H1 (cell line): ENCODE measurements at regions not wholly inside any gene's neighbourhood (a gene's known extent, or its start where the extent isn't known, plus 50 kb on each side); places are given as distances from the start of the nearest gene placed in this dataset.

Experiments used
- CTCF ChIA-PET: fragments of 300-600 bp; sonication (Branson Sonifier 250); formaldehyde crosslinking; loops from one replicate; lab custom pipeline; 2021; ENCODE audit not compliant: partially characterized antibody; lab: Charles Lee
- POLR2A ChIA-PET: fragments of 300-600 bp; sonication (Branson Sonifier 250); formaldehyde crosslinking; loops from one replicate; lab custom pipeline; 2021; ENCODE audit warnings: inconsistent platforms; ENCODE audit not compliant: partially characterized antibody; lab: Charles Lee
- DNase-seq, 2 experiments: peaks; one replicate each; pipeline versions ENCODE4 v3.0.0 to v3.0.0-alpha.2; 2010 to 2022; ENCODE audit warnings: low spot score in 2 of 2, low read depth in 1 of 2, mixed read lengths in 1 of 2
- FAIRE-seq: peaks from 2 replicates; lab custom pipeline; 2011; peaks lifted over from hg19 to GRCh38; lab: Jason Lieb, UNC
- H2AFZ ChIP-seq: 2 replicates; pipeline ENCODE4 v1.8.1; 2012; ENCODE audit warnings: low read length, inconsistent platforms
- H2AK5ac ChIP-seq: 2 replicates; pipeline ENCODE4 v1.6.1; 2013; ENCODE audit warnings: low read depth, low read length
- H2BK120ac ChIP-seq: replicated peaks from 2 replicates; pipeline ENCODE3; 2013; ENCODE audit warnings: low read depth, low read length, inconsistent platforms
- H2BK12ac ChIP-seq: 2 replicates; pipeline ENCODE4 v1.6.1; 2013; ENCODE audit warnings: low read depth, low read length
- H2BK15ac ChIP-seq: 2 replicates; pipeline ENCODE4 v1.6.1; 2013; ENCODE audit warnings: low read length
- H2BK20ac ChIP-seq: 2 replicates; pipeline ENCODE4 v1.6.1; 2013; ENCODE audit warnings: low read length
- H2BK5ac ChIP-seq: 2 replicates; pipeline ENCODE4 v1.6.1; 2013; ENCODE audit warnings: low read depth, low read length
- H3K14ac ChIP-seq: 2 replicates; pipeline ENCODE4 v1.6.1; 2013; ENCODE audit warnings: inconsistent platforms; ENCODE audit not compliant: insufficient read length
- H3K18ac ChIP-seq: 2 replicates; pipeline ENCODE4 v1.6.1; 2013; ENCODE audit warnings: low read length; ENCODE audit errors: extremely low read depth
- H3K23ac ChIP-seq: 2 replicates; pipeline ENCODE4 v1.6.1; 2013; ENCODE audit warnings: inconsistent platforms; ENCODE audit not compliant: insufficient read length
- H3K23me2 ChIP-seq: 2 replicates; pipeline ENCODE4 v1.6.1; 2013; ENCODE audit warnings: low read depth, low read length
- H3K27ac ChIP-seq: 2 replicates; pipeline ENCODE4 v1.6.1; 2011; ENCODE audit warnings: low read depth, low read length, inconsistent platforms
- H3K27me3 ChIP-seq, 4 experiments: replicated peaks in 1 of 4; 1 replicate in 1 of 4; 2 replicates in 3 of 4; pipeline versions ENCODE4 v1.6.1 to v1.8.1; 2011 to 2013; ENCODE audit warnings: low read length in 3 of 4, mild to moderate bottlenecking in 3 of 4, inconsistent platforms in 2 of 4, mixed read lengths in 2 of 4, moderate library complexity in 1 of 4; ENCODE audit not compliant: control insufficient read depth in 3 of 4, insufficient read depth in 3 of 4; ENCODE audit errors: extremely low read depth in 1 of 4
- H3K36me3 ChIP-seq, 4 experiments: 2 replicates each; pipeline versions ENCODE4 v1.6.1 to v1.8.1; 2011 to 2013; ENCODE audit warnings: mild to moderate bottlenecking in 4 of 4, low read length in 3 of 4, moderate library complexity in 2 of 4, control low read depth in 1 of 4, inconsistent platforms in 1 of 4; ENCODE audit not compliant: insufficient read depth in 4 of 4, control insufficient read depth in 2 of 4
- H3K4ac ChIP-seq: replicated peaks from 2 replicates; pipeline ENCODE3; 2013; ENCODE audit warnings: low read length, low read depth, mixed read lengths, inconsistent platforms; ENCODE audit not compliant: insufficient read length
- H3K4me1 ChIP-seq, 4 experiments: replicated peaks in 1 of 4; 1 replicate in 1 of 4; 2 replicates in 3 of 4; pipeline versions ENCODE4 v1.6.1 to v1.8.1; 2011 to 2013; ENCODE audit warnings: low read length in 3 of 4, inconsistent platforms in 2 of 4, mixed read lengths in 1 of 4; ENCODE audit not compliant: insufficient read depth in 4 of 4, control insufficient read depth in 3 of 4
- H3K4me2 ChIP-seq, 2 experiments: 2 replicates each; pipeline versions ENCODE4 v1.6.1 to v1.8.1; 2011 to 2013; ENCODE audit warnings: low read depth in 2 of 2, low read length in 2 of 2, control low read depth in 1 of 2, inconsistent platforms in 1 of 2, mild to moderate bottlenecking in 1 of 2; ENCODE audit not compliant: insufficient read depth in 1 of 2
- H3K4me3 ChIP-seq, 4 experiments: fragments of 200-600, 300-600 bp in 1 of 4; sonication (generic), shearing (Covaris generic), sonication (Bioruptor Twin) in 1 of 4; 2 replicates each; pipeline versions ENCODE4 v1.5.1 to v1.8.1; 2011 to 2016; ENCODE audit warnings: low read length in 4 of 4, low read depth in 3 of 4, control low read depth in 2 of 4, inconsistent platforms in 2 of 4, mild to moderate bottlenecking in 2 of 4, mixed read lengths in 1 of 4, moderate library complexity in 1 of 4; ENCODE audit not compliant: insufficient read depth in 2 of 4; ENCODE audit errors: extremely low read depth in 1 of 4
- H3K56ac ChIP-seq: replicated peaks from 2 replicates; pipeline ENCODE3; 2013; ENCODE audit warnings: low read depth, mild to moderate bottlenecking, mixed read lengths, low read length, inconsistent platforms; ENCODE audit not compliant: insufficient read length
- H3K79me1 ChIP-seq: 2 replicates; pipeline ENCODE4 v1.6.1; 2013; ENCODE audit warnings: low read depth, low read length, control low read depth
- H3K79me2 ChIP-seq, 2 experiments: 2 replicates each; pipeline versions ENCODE4 v1.6.1 to v1.8.1; 2012 to 2013; ENCODE audit warnings: low read length in 2 of 2, mild to moderate bottlenecking in 2 of 2, inconsistent platforms in 1 of 2; ENCODE audit not compliant: insufficient read depth in 2 of 2, control insufficient read depth in 1 of 2
- H3K9ac ChIP-seq, 4 experiments: replicated peaks in 1 of 4; 1 replicate in 1 of 4; 2 replicates in 3 of 4; pipeline versions ENCODE4 v1.6.1 to v1.8.1; 2011 to 2013; ENCODE audit warnings: low read depth in 3 of 4, low read length in 3 of 4, control low read depth in 2 of 4, mild to moderate bottlenecking in 2 of 4, moderate library complexity in 2 of 4, inconsistent platforms in 1 of 4; ENCODE audit errors: extremely low read depth in 1 of 4
- H3K9me3 ChIP-seq, 2 experiments: 2 replicates each; pipeline versions ENCODE4 v1.6.1 to v1.8.1; 2012 to 2013; ENCODE audit warnings: mild to moderate bottlenecking in 2 of 2, moderate library complexity in 2 of 2, control low read depth in 1 of 2, inconsistent platforms in 1 of 2, low read depth in 1 of 2, low read length in 1 of 2, mixed read lengths in 1 of 2; ENCODE audit not compliant: insufficient read depth in 2 of 2
- H4K20me1 ChIP-seq, 2 experiments: replicated peaks in 1 of 2; 2 replicates each; pipeline versions ENCODE3 to v1.8.1; 2011 to 2013; ENCODE audit warnings: inconsistent platforms in 2 of 2, low read length in 2 of 2, mild to moderate bottlenecking in 1 of 2; ENCODE audit not compliant: insufficient read depth in 2 of 2, control insufficient read depth in 1 of 2
- H4K5ac ChIP-seq: 2 replicates; pipeline ENCODE4 v1.6.1; 2013; ENCODE audit warnings: low read length, low read depth, mixed read lengths, inconsistent platforms; ENCODE audit not compliant: insufficient read length
- H4K8ac ChIP-seq: 2 replicates; pipeline ENCODE4 v1.8.0; 2013; ENCODE audit warnings: mild to moderate bottlenecking, moderate library complexity, low read length, inconsistent platforms; ENCODE audit not compliant: insufficient read depth; ENCODE audit errors: extremely low read depth
- H4K91ac ChIP-seq: replicated peaks from 2 replicates; pipeline ENCODE3; 2013; ENCODE audit warnings: low read length, mixed read lengths, inconsistent platforms; ENCODE audit not compliant: insufficient read length
- SIN3A ChIP-seq, 2 experiments: IDR thresholded peaks in 1 of 2; conservative IDR thresholded peaks in 1 of 2; 2 replicates each; pipeline ENCODE4 v1.6.1; 2011 to 2012; ENCODE audit warnings: low read length in 2 of 2, improper control_type of control experiment in 1 of 2, low read depth in 1 of 2, mild to moderate bottlenecking in 1 of 2
- WGBS, 2 experiments: shearing (Covaris generic) in 1 of 2; methylation state at CpG; one replicate each; pipeline versions ENCODE4 v1.1.6 to v1.1.7; 2013 to 2015; ENCODE audit warnings: low lambda C conversion rate in 2 of 2, mixed read lengths in 2 of 2, inconsistent platforms in 1 of 2, low coverage in 1 of 2, missing lambda C conversion rate in 1 of 2; ENCODE audit not compliant: insufficient replicate concordance in 2 of 2, insufficient coverage in 1 of 2, insufficient read length in 1 of 2; ENCODE audit errors: extremely low coverage in 1 of 2, missing lambda C conversion rate in 1 of 2; 5-methylcytosine and 5-hydroxymethylcytosine counted together
- TF ChIP-seq, protein P1 (sequence below): IDR thresholded peaks from 2 replicates; pipeline ENCODE4 v1.6.1; 2012; ENCODE audit warnings: inconsistent platforms

DNA sequence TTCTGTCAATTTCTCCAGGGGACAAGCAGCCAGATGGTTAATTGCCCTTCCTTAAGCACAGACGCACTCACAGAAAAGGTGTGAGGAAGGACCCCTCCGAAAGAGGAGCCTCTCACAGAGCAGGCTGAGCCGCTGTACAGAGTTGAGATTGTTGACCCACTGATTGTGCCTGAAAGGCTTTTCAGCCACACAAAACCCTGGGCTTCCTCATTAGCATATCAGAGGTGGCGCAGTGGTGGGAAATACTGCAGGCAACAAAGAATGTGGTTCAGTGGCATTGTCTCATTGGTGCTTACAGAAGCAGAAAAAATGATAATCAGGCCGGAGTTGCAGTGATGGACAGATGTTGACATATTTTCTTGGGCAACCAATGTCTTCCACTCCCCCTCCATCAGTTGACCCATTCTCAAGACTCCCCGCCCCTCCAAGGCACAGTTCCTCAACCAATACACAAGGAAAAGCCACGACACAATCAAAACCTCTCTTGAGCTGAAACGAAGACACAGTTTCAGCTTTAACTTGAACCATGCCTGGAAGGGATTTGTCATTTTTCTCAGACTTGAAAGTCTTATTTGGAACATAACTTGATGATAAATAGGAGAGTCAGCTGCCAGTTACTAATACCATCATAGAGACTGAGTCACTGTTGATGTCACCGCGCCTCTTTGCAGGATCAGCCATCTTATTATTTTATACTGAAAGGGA is 53.1 kb downstream of the ATXN3L start:
- no peak for FAIRE-seq
- no peak overlapping the region for H4K91ac ChIP-seq
- TF ChIP-seq SIN3A (conservative IDR thresholded peaks at IDR 0.05 in 1 of 2, IDR thresholded peaks at IDR 0.05 in 1 of 2; ENCODE audit: low read depth in 1 of 2, low read length in 2 of 2) = no peak
- TF ChIP-seq, protein P1, sequence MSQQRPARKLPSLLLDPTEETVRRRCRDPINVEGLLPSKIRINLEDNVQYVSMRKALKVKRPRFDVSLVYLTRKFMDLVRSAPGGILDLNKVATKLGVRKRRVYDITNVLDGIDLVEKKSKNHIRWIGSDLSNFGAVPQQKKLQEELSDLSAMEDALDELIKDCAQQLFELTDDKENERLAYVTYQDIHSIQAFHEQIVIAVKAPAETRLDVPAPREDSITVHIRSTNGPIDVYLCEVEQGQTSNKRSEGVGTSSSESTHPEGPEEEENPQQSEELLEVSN = 0 out of 2 replicates have a peak, but pooled peaks have one; percentile 20
- H2AFZ ChIP-seq = no peak overlapping the region
- H4K5ac ChIP-seq = no peak overlapping the region
- no peak overlapping the region for H2BK12ac ChIP-seq
- no peaks in the 10 kb centered on the region for H4K20me1 ChIP-seq
- ChIA-PET POLR2A (no interaction called here), CTCF (no interaction called here)
- no peak overlapping the region for H3K23ac ChIP-seq
- no peak overlapping the region for H2AK5ac ChIP-seq
- H3K9ac ChIP-seq = no peak overlapping the region
- no peak for DNase-seq
- H3K18ac ChIP-seq = peak overlapping the region; percentile 16; the same call in 1 of the 2 replicates
- no peak overlapping the region for H4K8ac ChIP-seq
- 81% methylated on average over 8 of the region's 10 CpGs; no CpG with 5 or more reads in 1 of the 2 experiments for WGBS, 2 experiments
- H3K79me2 ChIP-seq = no peaks in the 10 kb centered on the region
- no peak overlapping the region for H2BK120ac ChIP-seq
- no peaks in the 10 kb centered on the region for H3K9me3 ChIP-seq
- no peak overlapping the region for H2BK20ac ChIP-seq
- no peak overlapping the region for H2BK15ac ChIP-seq
- no peak overlapping the region for H3K4me3 ChIP-seq
- peaks cover 0 to 6% (median 1%) of the 10 kb centered on the region in 4 experiments; a peak in 2 of 7 replicates for H3K4me1 ChIP-seq
- H3K27me3 ChIP-seq = no peaks in the 10 kb centered on the region
- no peak overlapping the region for H3K4ac ChIP-seq
- no peaks in the 10 kb centered on the region for H3K79me1 ChIP-seq
- no peak overlapping the region for H2BK5ac ChIP-seq
- H3K23me2 ChIP-seq = no peaks in the 10 kb centered on the region
- H3K4me2 ChIP-seq = no peak overlapping the region
- no peaks in the 10 kb centered on the region for H3K36me3 ChIP-seq
- no peak overlapping the region for H3K14ac ChIP-seq
- no peak overlapping the region for H3K27ac ChIP-seq
- no peak overlapping the region for H3K56ac ChIP-seq
